ENCODE measurements at regions not wholly inside any gene's neighbourhood (a gene's known extent, or its start where the extent isn't known, plus 50 kb on each side); places are given as distances from the start of the nearest gene placed in this dataset.

DNA sequence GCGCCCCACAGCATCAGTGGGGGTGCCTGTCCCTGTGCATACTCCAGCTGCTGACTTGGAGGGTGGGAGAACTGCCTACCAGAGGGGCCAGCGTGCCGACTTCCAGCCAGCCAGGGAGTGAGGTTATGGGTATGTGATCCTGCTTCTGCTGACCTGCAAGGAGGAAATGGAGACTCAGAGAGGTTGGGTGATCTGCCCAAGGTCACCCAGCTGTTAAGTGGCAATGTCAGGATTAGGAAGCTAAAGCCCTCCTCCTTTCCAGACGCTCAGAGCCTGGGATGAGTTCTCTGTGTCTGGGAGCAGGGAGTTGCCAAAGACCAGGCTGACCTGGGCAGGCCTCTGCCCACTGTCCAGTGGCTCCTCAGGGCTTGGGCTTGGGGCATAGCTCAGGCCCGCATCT lies 169.6 kb downstream of the GLI2 start:
- no peak for TF ChIP-seq CTCF (conservative IDR thresholded peaks at IDR 0.05; ENCODE audit: low read length)
- no peak for TF ChIP-seq EZH2phosphoT487 (IDR thresholded peaks at IDR 0.05; ENCODE audit: borderline replicate concordance)
